HL-60 (cell line): ENCODE measurements at regions not wholly inside any gene's neighbourhood (a gene's known extent, or its start where the extent isn't known, plus 50 kb on each side); places are given as distances from the start of the nearest gene placed in this dataset.

Experiments used
- DNase-seq, 2 experiments: peaks; one replicate each; pipeline ENCODE4 v3.0.0-alpha.2; 2010 to 2020; ENCODE audit warnings: low read depth in 1 of 2, low spot score in 1 of 2
- H3K27ac ChIP-seq: fragments of 250-450 bp; sonication (Bioruptor Pico); replicated peaks from 2 replicates; pipeline ENCODE4 v1.5.1; 2020; ENCODE audit warnings: mild to moderate bottlenecking, moderate library complexity
- H3K27me3 ChIP-seq: fragments of 250-450 bp; sonication (Bioruptor Pico); 2 replicates; pipeline ENCODE4 v1.5.1; 2021; ENCODE audit warnings: mild to moderate bottlenecking, moderate library complexity; ENCODE audit not compliant: insufficient read depth, poor library complexity, severe bottlenecking
- H3K4me3 ChIP-seq: replicated peaks from 2 replicates; pipeline ENCODE4 v1.5.1; 2011; ENCODE audit warnings: mild to moderate bottlenecking, control low read depth, low read length; ENCODE audit not compliant: insufficient read depth
- GABPA ChIP-seq: IDR thresholded peaks from 2 replicates; pipeline ENCODE4 v1.6.1; 2012; ENCODE audit warnings: low read depth
- POLR2AphosphoS5 ChIP-seq: IDR thresholded peaks from 2 replicates; pipeline ENCODE4 v1.6.1; 2012; ENCODE audit warnings: low read depth
- SPI1 ChIP-seq: IDR thresholded peaks from 2 replicates; pipeline ENCODE4 v1.6.1; 2012; ENCODE audit warnings: low read depth, mild to moderate bottlenecking, borderline replicate concordance
- TF ChIP-seq, protein P1 (sequence below): IDR thresholded peaks from one replicate; pipeline ENCODE4 v1.5.1; 2011; ENCODE audit warnings: low read length, control low read depth, inconsistent platforms; ENCODE audit not compliant: insufficient read depth
- TF ChIP-seq, protein P2 (sequence below): IDR thresholded peaks from 2 replicates; pipeline ENCODE4 v1.6.1; 2012; ENCODE audit warnings: low read depth; ENCODE audit not compliant: insufficient replicate concordance

DNA sequence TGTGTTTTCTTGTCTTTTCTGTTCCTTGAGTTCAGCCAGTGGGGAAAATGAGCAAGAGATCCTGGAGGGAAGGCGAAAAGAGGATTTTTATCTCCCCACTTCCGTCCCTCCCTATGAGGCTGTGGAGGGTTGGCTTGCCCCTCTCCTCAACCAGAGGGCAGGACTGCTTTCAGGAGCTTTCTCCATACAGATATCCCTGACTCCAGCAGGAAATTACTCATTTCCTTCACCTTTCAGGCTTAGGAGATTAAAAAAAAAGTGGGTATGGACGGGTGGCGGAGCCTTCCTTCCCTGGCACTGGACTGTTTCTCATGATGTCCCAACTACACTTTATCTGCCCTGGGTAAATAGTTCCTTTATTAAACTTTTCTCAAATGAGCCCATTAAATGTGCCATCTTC, 241.2 kb downstream of the FRK start:
- DNase-seq, result no peak

DNA sequence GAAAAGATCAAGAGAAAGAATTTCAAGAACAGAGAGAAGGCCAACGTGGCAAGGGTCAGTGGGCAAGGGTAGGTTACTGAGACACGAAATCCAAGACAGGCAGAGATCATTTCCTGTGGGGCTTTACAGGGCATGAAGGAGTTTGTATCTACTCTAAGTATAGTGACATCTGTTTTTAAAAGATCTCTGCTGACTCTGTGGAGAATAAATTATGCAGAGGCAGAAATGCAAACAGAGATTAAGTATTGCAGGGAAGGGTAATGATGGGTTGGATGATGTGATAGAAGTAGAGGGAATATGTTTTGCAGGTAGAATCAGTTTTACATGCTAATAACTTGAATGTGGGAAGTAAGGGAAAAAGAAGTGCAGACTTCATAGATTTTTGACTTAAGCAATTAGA, 243.5 kb downstream of the FRK start:
- DNase-seq, result no peak
- no peak for TF ChIP-seq POLR2AphosphoS5
- TF ChIP-seq, protein P1, sequence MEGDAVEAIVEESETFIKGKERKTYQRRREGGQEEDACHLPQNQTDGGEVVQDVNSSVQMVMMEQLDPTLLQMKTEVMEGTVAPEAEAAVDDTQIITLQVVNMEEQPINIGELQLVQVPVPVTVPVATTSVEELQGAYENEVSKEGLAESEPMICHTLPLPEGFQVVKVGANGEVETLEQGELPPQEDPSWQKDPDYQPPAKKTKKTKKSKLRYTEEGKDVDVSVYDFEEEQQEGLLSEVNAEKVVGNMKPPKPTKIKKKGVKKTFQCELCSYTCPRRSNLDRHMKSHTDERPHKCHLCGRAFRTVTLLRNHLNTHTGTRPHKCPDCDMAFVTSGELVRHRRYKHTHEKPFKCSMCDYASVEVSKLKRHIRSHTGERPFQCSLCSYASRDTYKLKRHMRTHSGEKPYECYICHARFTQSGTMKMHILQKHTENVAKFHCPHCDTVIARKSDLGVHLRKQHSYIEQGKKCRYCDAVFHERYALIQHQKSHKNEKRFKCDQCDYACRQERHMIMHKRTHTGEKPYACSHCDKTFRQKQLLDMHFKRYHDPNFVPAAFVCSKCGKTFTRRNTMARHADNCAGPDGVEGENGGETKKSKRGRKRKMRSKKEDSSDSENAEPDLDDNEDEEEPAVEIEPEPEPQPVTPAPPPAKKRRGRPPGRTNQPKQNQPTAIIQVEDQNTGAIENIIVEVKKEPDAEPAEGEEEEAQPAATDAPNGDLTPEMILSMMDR, result no peak
- TF ChIP-seq SPI1, result no peak
- TF ChIP-seq, protein P2, sequence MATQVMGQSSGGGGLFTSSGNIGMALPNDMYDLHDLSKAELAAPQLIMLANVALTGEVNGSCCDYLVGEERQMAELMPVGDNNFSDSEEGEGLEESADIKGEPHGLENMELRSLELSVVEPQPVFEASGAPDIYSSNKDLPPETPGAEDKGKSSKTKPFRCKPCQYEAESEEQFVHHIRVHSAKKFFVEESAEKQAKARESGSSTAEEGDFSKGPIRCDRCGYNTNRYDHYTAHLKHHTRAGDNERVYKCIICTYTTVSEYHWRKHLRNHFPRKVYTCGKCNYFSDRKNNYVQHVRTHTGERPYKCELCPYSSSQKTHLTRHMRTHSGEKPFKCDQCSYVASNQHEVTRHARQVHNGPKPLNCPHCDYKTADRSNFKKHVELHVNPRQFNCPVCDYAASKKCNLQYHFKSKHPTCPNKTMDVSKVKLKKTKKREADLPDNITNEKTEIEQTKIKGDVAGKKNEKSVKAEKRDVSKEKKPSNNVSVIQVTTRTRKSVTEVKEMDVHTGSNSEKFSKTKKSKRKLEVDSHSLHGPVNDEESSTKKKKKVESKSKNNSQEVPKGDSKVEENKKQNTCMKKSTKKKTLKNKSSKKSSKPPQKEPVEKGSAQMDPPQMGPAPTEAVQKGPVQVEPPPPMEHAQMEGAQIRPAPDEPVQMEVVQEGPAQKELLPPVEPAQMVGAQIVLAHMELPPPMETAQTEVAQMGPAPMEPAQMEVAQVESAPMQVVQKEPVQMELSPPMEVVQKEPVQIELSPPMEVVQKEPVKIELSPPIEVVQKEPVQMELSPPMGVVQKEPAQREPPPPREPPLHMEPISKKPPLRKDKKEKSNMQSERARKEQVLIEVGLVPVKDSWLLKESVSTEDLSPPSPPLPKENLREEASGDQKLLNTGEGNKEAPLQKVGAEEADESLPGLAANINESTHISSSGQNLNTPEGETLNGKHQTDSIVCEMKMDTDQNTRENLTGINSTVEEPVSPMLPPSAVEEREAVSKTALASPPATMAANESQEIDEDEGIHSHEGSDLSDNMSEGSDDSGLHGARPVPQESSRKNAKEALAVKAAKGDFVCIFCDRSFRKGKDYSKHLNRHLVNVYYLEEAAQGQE, result no peak
- no peak for TF ChIP-seq GABPA
- Histone ChIP-seq H3K27me3 (no peaks in the 10 kb centered on the region), H3K4me3 (no peak overlapping the region), H3K27ac (no peak overlapping the region)

More for the DNA sequence above, 241.2 kb downstream of the FRK start:
- Histone ChIP-seq H3K27me3 (no peaks in the 10 kb centered on the region), H3K27ac (no peak overlapping the region), H3K4me3 (no peak overlapping the region)
- TF ChIP-seq GABPA (no peak), SPI1 (no peak), POLR2AphosphoS5 (no peak)
- TF ChIP-seq, protein P2, result no peak
- TF ChIP-seq, protein P1, result no peak

DNA sequence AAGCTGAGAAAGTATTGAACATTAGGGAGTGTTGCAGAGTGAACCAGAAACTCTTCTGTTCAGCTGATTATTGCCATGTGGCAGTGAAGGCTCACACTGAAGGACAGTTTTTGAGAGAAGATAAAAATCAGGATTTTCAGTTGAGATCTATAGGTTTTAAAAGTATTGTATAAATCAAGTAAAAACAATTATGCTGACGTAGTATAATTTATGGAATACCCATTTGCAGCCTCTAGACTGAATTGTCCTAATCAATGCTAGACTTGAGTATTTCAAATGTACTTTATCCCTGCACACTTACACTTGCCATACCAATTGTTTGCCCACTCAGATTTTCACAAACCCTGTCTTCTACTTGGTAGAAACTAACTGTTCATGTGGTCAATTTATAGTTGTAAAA, 245.8 kb downstream of the FRK start:
- TF ChIP-seq SPI1, result no peak
- no peak for TF ChIP-seq GABPA
- TF ChIP-seq, protein P2, result no peak
- no peak for TF ChIP-seq POLR2AphosphoS5
- TF ChIP-seq, protein P1, result no peak
- DNase-seq, result no peak
- no peaks in the 10 kb centered on the region for H3K27me3 ChIP-seq
- no peak overlapping the region for H3K4me3 ChIP-seq
- no peak overlapping the region for H3K27ac ChIP-seq
